ENCODE measurements at regions not wholly inside any gene's neighbourhood (a gene's known extent, or its start where the extent isn't known, plus 50 kb on each side); places are given as distances from the start of the nearest gene placed in this dataset.

GRCh38 chr9:99647604-99648003, 174.1 kb upstream of the NR4A3 start:
- TF ChIP-seq GATA2 (IDR thresholded peaks at IDR 0.05; ENCODE audit: low read depth, low read length) (no peak), GATA3 (IDR thresholded peaks at IDR 0.05; ENCODE audit: low read depth, low read length) (no peak)
